Glutamatergic neuron (in vitro differentiated cells): ENCODE measurements at regions not wholly inside any gene's neighbourhood (a gene's known extent, or its start where the extent isn't known, plus 50 kb on each side); places are given as distances from the start of the nearest gene placed in this dataset.

ENCODE experiments used
- DNase-seq: peaks from one replicate; pipeline ENCODE4 v3.0.0; 2022
- H3K27ac Mint-ChIP-seq: one replicate; pipeline ENCODE4 v1.8.0; 2020; ENCODE audit warnings: mild to moderate bottlenecking, mixed read lengths, inconsistent platforms; ENCODE audit not compliant: unreplicated experiment
- H3K27me3 Mint-ChIP-seq: one replicate; pipeline ENCODE4 v1.8.0; 2020; ENCODE audit warnings: mild to moderate bottlenecking, moderate library complexity, mixed read lengths, inconsistent platforms; ENCODE audit not compliant: unreplicated experiment
- H3K36me3 Mint-ChIP-seq: one replicate; pipeline ENCODE4 v1.8.0; 2020; ENCODE audit warnings: mild to moderate bottlenecking, mixed read lengths, inconsistent platforms; ENCODE audit not compliant: unreplicated experiment
- H3K4me1 Mint-ChIP-seq: one replicate; pipeline ENCODE4 v1.8.0; 2020; ENCODE audit warnings: mild to moderate bottlenecking, low read depth, mixed read lengths, inconsistent platforms; ENCODE audit not compliant: unreplicated experiment
- H3K4me3 Mint-ChIP-seq: one replicate; pipeline ENCODE4 v1.8.0; 2020; ENCODE audit warnings: mild to moderate bottlenecking, mixed read lengths, inconsistent platforms; ENCODE audit not compliant: unreplicated experiment
- H3K9me3 Mint-ChIP-seq: one replicate; pipeline ENCODE4 v1.8.0; 2020; ENCODE audit warnings: mild to moderate bottlenecking, moderate library complexity, mixed read lengths, inconsistent platforms; ENCODE audit not compliant: unreplicated experiment
- CTCF ChIP-seq: fragments of 200-600 bp; sonication (generic); IDR thresholded peaks from one replicate; pipeline ENCODE4 v1.5.0; 2021; ENCODE audit not compliant: partially characterized antibody, unreplicated experiment

- no peaks in the 10 kb centered on the region for H3K36me3 Mint-ChIP-seq
- no peak for DNase-seq
- no peak overlapping the region for H3K4me3 Mint-ChIP-seq
- peaks cover 7% of the 10 kb centered on the region for H3K9me3 Mint-ChIP-seq
- no peak for TF ChIP-seq CTCF
- no peak overlapping the region for H3K27ac Mint-ChIP-seq
- H3K4me1 Mint-ChIP-seq: peaks cover 3% of the 10 kb centered on the region
- peaks cover 2% of the 10 kb centered on the region for H3K27me3 Mint-ChIP-seq
Measured at GRCh38 chr10:130484468-130485180, 348.4 kb downstream of the GLRX3 start.

- peaks cover 2% of the 10 kb centered on the region for H3K27me3 Mint-ChIP-seq
- H3K4me1 Mint-ChIP-seq: no peaks in the 10 kb centered on the region
- no peak for TF ChIP-seq CTCF
- peaks cover 7% of the 10 kb centered on the region for H3K9me3 Mint-ChIP-seq
- H3K36me3 Mint-ChIP-seq: no peaks in the 10 kb centered on the region
- H3K27ac Mint-ChIP-seq: no peak overlapping the region
- DNase-seq: no peak
- no peak overlapping the region for H3K4me3 Mint-ChIP-seq
Measured at GRCh38 chr10:130485236-130485957, 349.2 kb downstream of the GLRX3 start.

- H3K4me3 Mint-ChIP-seq: no peak overlapping the region
- no peak overlapping the region for H3K27ac Mint-ChIP-seq
- peaks cover 4% of the 10 kb centered on the region for H3K4me1 Mint-ChIP-seq
- no peak for TF ChIP-seq CTCF
- peaks cover 4% of the 10 kb centered on the region for H3K9me3 Mint-ChIP-seq
- DNase-seq: no peak
- H3K27me3 Mint-ChIP-seq: no peaks in the 10 kb centered on the region
- H3K36me3 Mint-ChIP-seq: no peaks in the 10 kb centered on the region
Measured at GRCh38 chr10:130485958-130486895, 350.0 kb downstream of the GLRX3 start.

GRCh38 chr10:130486906-130487305 is 350.7 kb downstream of the GLRX3 start:
- no peak overlapping the region for H3K27ac Mint-ChIP-seq

More at GRCh38 chr10:130486906-130487305, 350.7 kb downstream of the GLRX3 start:
- Mint-ChIP-seq H3K36me3 (no peaks in the 10 kb centered on the region), H3K9me3 (peaks cover 4% of the 10 kb centered on the region), H3K27me3 (no peaks in the 10 kb centered on the region), H3K4me3 (no peak overlapping the region), H3K4me1 (peaks cover 4% of the 10 kb centered on the region)
- no peak for DNase-seq
- TF ChIP-seq CTCF: no peak
